ENCODE measurements at regions not wholly inside any gene's neighbourhood (a gene's known extent, or its start where the extent isn't known, plus 50 kb on each side); places are given as distances from the start of the nearest gene placed in this dataset.

- Histone ChIP-seq H3K9me3 (ENCODE audit: insufficient read depth in 2 of 2, low read depth in 1 of 2, low read length in 1 of 2) (peaks cover 0 to 14% of the 10 kb centered on the region in 2 experiments; a peak in 2 of 4 replicates), H3K4ac (replicated peaks; ENCODE audit: insufficient read length, low read depth, low read length) (no peak overlapping the region), H3K4me3 (ENCODE audit: extremely low read depth in 1 of 4, insufficient read depth in 2 of 4, low read depth in 3 of 4, low read length in 4 of 4) (no peak overlapping the region), H3K4me1 (replicated peaks in 1 of 4; ENCODE audit: control insufficient read depth in 3 of 4, insufficient read depth in 4 of 4, low read length in 3 of 4) (no peaks in the 10 kb centered on the region), H2AFZ (ENCODE audit: low read length) (no peak overlapping the region), H3K56ac (replicated peaks; ENCODE audit: insufficient read length, low read depth, low read length) (no peak overlapping the region), H3K36me3 (ENCODE audit: control insufficient read depth in 2 of 4, insufficient read depth in 4 of 4, low read length in 3 of 4) (no peaks in the 10 kb centered on the region; a peak in 1 of 8 replicates), H3K23ac (ENCODE audit: insufficient read length) (no peak overlapping the region), H3K14ac (ENCODE audit: insufficient read length) (no peak overlapping the region), H3K27ac (ENCODE audit: low read depth, low read length) (no peak overlapping the region), H2BK15ac (ENCODE audit: low read length) (no peak overlapping the region), H4K5ac (ENCODE audit: insufficient read length, low read depth, low read length) (no peak overlapping the region), H3K9ac (replicated peaks in 1 of 4; ENCODE audit: extremely low read depth in 1 of 4, low read depth in 3 of 4, low read length in 3 of 4) (no peak overlapping the region), H2AK5ac (ENCODE audit: low read depth, low read length) (no peak overlapping the region), H2BK12ac (ENCODE audit: low read depth, low read length) (no peak overlapping the region), H3K4me2 (ENCODE audit: insufficient read depth in 1 of 2, low read depth in 2 of 2, low read length in 2 of 2) (no peak overlapping the region), H3K79me2 (ENCODE audit: control insufficient read depth in 1 of 2, insufficient read depth in 2 of 2, low read length in 2 of 2) (no peaks in the 10 kb centered on the region), H3K23me2 (ENCODE audit: low read depth, low read length) (no peaks in the 10 kb centered on the region), H2BK20ac (ENCODE audit: low read length) (no peak overlapping the region), H2BK120ac (replicated peaks; ENCODE audit: low read depth, low read length) (no peak overlapping the region), H4K20me1 (replicated peaks in 1 of 2; ENCODE audit: control insufficient read depth in 1 of 2, insufficient read depth in 2 of 2, low read length in 2 of 2) (no peaks in the 10 kb centered on the region), H3K18ac (ENCODE audit: extremely low read depth, low read length) (no peak overlapping the region), H3K79me1 (ENCODE audit: low read depth, low read length) (no peaks in the 10 kb centered on the region), H3K27me3 (replicated peaks in 1 of 4; ENCODE audit: control insufficient read depth in 3 of 4, extremely low read depth in 1 of 4, insufficient read depth in 3 of 4, low read length in 3 of 4) (no peaks in the 10 kb centered on the region), H4K8ac (ENCODE audit: extremely low read depth, insufficient read depth, low read length) (no peak overlapping the region), H2BK5ac (ENCODE audit: low read depth, low read length) (no peak overlapping the region), H4K91ac (replicated peaks; ENCODE audit: insufficient read length, low read length) (no peak overlapping the region)
- 93% methylated on average over 2 of the region's 2 CpGs; no CpG with 5 or more reads in 1 of the 2 experiments for WGBS, 2 experiments (ENCODE audit: extremely low coverage in 1 of 2, insufficient coverage in 1 of 2, insufficient read length in 1 of 2, insufficient replicate concordance in 2 of 2, low coverage in 1 of 2, low lambda C conversion rate in 2 of 2, missing lambda C conversion rate in 1 of 2)
- CTCF ChIA-PET (ENCODE audit: partially characterized antibody): interaction anchor here (1.2 kb wide), 1 partner anchor 205 kb away, joined by 3 read pairs; no protein-coding TSS in a partner anchor
- DNase-seq (ENCODE audit: low read depth in 1 of 2, low spot score in 2 of 2): no peak
- no peak for TF ChIP-seq TEAD4 (IDR thresholded peaks at IDR 0.05; ENCODE audit: low read depth, low read length)
- TF ChIP-seq SIN3A (conservative IDR thresholded peaks at IDR 0.05 in 1 of 2, IDR thresholded peaks at IDR 0.05 in 1 of 2; ENCODE audit: low read depth in 1 of 2, low read length in 2 of 2): no peak
- TF ChIP-seq JUN (IDR thresholded peaks at IDR 0.05; ENCODE audit: low read depth, low read length): no peak
- no peak for TF ChIP-seq SP2 (IDR thresholded peaks at IDR 0.05; ENCODE audit: low read length)
- TF ChIP-seq TBP (IDR thresholded peaks at IDR 0.05; ENCODE audit: low read depth, low read length): no peak
- POLR2A ChIA-PET (ENCODE audit: partially characterized antibody): no interaction called here
- no peak for FAIRE-seq
Observed at GRCh38 chr2:36178384-36178783, 177.2 kb upstream of the CRIM1 start.

All from H1 (cell line).